ENCODE measurements at regions not wholly inside any gene's neighbourhood (a gene's known extent, or its start where the extent isn't known, plus 50 kb on each side); places are given as distances from the start of the nearest gene placed in this dataset.

DNA sequence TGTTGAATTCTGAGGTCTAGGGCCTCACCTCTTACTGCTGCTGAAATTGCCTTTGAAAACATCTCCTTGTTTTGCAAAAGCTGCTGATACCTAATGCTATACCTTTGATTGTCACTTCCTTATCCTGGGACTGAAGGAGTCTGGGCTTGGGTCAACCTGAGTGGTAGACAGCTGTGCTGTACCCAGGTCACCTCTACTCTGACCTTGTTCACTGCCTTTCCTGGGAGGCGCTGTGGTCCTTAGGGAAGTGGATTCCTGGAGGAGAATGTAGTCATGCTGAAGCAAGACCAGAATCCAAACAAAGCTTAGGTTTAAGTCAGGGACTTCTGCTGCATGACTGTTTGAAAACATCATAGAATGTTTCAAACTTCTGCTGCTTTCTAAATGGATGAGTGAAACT lies 191.4 kb downstream of the SNAPC1 start:
- DNase-seq, result no peak

DNA sequence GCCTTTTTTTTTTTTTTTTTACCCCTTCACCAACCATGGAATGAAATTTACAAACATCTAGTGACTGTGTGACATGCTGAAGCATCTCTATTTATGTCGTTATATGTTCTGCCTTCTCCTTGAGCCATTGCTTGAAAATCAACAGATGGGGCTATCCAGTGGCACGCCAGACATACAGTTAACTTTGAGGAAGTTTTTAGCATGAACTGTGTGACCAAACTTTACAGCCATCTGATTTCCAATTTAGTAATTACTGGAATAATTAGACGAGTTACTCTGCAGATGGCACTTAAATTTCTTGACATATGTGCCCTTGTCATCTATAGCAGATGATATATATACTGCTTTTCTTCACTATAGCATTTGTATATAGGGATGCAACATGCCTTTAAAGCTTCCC lies 192.1 kb downstream of the SNAPC1 start:
- DNase-seq, result no peak

DNA sequence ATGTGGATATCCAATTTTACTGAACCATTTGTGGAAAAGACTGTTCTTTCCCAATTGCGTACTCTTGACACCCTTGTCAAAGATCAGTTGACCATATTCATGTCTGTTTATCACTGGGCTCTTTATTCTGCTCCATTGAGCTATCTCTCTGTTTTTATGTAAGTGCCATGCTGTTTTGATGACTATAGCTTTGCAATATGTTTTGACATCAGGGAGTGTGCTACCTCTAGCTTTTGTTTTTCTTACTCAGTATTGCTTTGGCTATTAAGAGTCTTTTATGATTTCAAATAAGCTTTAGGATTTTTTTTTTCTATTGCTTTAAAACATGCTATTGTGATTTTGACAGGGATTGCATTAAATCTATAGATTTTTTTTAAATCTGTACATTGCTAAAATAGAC lies 194.3 kb downstream of the SNAPC1 start:
- DNase-seq, result no peak

DNA sequence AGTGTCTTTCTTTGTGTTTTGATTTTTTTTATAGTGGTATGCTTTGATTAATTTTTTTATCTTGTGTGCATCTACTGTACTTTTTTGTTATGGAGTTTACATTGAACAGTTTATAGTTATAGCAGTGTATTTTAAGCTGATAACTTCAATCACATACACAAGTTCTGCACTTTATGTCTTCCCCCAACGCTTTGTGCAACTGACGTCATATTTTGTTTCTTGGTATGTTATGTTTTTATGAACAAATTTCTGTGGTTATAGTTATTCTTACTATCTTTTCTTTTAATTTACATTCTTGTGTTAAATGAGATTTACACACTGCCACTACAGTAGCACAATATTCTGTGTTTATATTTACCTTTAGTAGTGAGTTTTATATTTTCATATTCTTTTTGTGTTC lies 197.1 kb downstream of the SNAPC1 start:
- DNase-seq, result no peak

DNA sequence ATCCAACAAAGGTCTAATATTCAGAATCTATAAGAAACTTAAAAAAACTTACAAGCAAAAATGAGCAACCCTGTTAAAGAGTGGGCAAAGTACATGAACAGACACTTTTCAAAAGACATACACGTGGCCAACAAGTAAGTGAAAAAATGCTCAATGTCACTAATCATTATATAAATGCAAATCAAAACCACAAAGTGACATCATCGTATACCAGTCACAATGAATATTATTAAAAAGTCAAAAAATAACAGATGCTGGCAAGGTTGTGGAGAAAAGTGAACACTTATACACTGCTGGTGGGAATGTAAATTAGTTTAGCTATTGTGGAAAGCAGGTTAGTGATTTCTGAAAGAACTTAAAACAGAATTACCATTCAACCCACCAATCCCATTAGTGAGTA lies 199.1 kb downstream of the SNAPC1 start:
- no peak for DNase-seq

DNA sequence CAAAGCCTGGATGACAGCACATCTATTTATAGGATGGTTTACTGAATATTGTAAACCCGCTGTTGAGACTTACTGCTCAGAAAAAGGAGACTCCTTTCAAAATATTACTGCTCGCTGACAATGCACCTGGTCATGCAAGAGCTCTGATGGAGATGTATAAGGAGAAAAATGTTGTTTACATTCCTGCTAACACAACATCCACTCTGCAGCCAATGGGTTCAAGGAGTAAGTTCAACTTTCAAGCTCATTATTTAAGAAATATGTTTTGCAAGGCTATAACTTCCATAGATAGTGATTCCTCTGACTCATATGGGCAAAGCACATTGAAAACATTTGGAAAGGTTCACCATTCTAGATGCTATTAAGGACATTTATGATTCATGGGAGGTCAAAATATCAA lies 201.7 kb downstream of the SNAPC1 start:
- DNase-seq, result no peak

DNA sequence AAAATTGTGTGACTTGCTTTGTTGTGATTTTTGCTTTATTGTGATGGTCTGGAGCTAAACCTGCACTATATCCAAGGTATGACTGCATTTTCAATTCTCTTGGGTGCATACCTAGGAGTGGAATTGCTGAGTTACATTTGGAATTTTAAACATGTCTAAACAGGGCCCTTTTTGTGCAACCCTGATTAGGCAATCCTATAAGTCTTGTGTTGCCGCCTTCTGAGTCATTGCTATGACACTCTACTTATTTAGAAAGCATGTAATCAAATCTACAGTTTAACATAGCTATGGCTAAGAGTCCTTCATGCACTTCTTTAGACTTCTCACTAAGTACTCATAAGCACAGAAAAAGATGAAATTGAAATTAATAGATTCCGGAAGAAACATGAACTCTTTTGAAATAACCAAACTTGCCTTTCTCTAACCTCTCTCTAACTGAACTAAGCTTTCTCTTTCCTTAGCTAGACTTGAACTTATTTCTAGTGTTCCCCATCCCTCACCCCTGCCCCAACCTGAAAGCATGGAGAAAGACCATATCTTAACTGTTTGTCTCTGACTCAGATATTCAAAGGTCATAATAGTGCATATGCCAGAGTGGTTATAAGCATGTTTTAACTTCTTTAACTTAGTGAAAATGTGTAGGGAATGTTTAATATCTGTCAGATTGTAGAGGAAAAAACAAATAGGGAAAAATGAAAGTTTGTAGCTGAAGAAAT lies 203.0 kb downstream of the SNAPC1 start:
- no peak for DNase-seq

DNA sequence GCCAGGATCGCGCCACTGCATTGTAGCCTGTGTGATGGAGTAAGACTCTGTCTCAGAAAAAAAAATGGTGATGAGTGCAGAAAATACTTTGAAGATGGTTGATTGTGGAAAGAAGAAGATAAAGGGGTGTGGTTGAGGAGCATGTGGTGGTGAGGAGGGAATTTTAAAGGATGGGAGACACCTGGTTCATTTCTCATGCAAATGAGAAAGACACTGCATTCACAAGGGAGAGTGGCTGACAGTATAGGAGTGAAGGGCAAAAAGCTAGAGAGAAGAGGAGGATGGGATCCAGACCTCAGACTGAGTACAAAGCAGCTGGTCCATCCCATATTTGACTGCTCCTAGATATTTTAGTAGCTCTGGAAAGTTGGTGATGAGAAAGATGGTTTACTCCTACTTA lies 206.0 kb downstream of the SNAPC1 start:
- no peak for DNase-seq

DNA sequence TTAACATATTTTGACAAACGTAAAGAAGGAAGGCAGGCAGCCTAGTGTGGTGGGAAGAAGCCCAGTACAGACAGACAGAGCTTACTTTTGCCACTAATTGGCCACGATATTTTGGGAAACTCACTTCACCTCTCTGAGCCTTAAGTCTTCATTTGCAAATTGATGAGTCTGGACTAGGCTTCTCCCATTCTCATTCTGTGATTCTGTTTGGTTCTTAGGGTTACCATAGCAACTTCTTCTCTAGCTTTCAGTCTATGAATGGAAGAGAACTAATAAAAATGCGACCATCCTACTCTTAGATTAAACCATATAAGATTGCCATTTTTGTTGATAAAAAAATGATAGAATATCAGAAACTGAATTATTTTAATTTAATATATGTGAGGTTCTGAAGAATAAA lies 210.5 kb downstream of the SNAPC1 start:
- DNase-seq, result no peak

DNA sequence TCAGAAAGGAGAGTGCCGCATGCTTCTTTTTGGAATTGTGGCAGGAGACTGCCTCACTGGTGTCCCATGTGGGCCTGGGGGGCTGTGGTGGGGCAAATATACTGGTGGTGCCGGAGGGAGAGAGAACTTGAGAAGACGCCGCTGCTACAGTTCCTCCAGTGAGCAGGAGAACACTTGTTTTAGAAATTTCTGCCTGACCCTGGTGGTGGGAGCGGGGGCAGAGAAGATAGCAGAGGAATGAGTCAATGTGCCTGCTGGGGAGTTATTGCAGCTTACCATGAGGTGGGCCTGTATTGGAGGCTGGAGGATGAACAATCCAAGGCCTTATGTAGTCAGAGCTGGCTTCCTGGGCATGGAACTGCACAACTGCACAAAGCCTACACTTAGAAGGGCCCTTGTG lies 211.8 kb downstream of the SNAPC1 start:
- DNase-seq, result no peak

DNA sequence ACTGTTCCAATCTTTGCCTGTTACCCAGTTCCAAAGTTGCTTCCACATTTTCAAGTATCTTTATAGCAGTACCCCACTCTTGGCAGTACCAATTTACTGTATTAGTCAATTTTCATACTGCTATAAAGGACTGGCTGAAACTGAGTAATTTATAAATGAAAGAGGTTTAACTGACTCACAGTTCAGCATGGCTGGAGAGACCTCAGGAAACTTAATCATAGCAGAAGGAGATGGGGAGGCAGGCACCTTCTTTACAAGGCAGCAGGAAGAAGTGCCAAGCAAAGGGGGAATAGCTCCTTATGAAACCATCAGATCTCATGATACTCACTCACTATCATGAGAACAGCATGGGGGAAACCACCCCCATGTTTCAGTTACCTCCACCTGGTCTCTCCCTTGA lies 215.0 kb downstream of the SNAPC1 start:
- DNase-seq, result no peak

DNA sequence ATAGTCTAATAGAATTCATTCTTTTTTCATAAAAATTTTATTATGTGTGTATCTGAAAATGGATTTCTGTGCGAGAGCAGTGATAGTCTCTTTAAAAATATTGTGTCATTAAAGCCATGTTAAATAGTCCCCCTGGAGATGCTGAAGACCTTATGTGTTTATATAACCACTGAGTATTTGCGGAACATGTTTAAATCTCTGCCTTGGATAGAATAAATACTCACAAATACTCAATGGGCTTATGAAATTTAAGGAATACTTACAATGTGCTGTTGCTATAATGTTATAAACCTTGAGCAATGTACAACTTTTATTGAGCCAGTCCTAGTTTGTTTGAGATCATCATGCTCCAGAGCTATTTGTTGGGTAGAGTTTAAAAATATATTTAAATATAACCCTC lies 226.0 kb downstream of the SNAPC1 start:
- no peak for DNase-seq

DNA sequence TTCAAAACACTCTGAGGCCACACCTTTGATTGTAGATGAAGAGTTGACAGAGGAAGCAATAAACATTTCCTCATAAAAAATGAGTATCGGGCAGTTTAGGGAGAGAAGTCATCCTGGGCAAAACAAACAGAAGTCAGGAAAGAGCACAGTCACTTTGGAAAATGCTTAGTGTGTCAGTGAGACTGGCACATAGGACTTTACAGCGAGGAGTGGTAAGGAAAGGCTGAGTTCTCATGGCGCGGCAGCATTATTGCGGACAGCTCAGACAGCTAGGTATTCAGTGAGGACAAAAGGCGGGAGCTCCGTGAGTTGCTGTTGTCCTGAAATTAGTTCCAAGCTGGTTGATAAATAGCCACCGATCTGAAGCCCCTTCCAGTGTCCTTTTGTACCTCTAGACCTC lies 229.9 kb downstream of the SNAPC1 start:
- DNase-seq, result no peak

DNA sequence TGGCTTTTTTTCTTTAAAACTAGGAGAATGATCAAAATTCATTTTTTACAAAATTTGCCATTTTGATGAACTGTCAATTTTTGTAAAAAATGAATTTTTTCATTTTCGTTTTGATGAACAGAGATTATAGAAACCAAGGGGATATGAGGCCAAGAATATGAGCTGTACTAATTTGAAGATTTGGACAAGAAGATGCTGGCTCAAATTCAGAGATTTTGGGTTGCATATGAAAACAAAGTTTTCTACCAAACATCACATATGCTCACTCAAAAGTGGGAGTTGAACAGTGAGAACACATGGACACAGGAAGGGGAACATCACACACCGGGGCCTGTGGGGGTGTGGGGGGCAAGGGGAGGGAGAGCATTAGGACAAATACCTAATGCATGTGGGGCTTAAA lies 230.7 kb downstream of the SNAPC1 start:
- no peak for DNase-seq

DNA sequence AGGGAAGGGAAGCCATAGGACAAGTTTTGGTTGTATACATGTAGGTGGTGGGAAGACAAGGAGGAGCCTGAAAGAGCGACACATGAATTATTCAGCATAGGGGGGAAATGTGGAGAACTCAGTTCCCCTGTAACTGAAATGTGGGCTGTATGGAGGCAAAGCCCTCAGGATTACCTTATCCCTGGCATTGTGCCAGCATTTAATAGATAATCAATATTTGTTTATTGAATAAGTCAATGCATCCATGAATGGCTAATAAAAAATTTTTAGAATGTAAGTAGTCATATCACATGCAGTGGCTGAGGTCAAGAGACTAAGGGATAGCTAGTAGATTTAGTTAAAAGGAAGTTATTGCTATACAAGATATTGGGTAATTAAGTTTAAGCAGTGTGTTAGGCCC lies 232.4 kb downstream of the SNAPC1 start:
- no peak for DNase-seq

DNA sequence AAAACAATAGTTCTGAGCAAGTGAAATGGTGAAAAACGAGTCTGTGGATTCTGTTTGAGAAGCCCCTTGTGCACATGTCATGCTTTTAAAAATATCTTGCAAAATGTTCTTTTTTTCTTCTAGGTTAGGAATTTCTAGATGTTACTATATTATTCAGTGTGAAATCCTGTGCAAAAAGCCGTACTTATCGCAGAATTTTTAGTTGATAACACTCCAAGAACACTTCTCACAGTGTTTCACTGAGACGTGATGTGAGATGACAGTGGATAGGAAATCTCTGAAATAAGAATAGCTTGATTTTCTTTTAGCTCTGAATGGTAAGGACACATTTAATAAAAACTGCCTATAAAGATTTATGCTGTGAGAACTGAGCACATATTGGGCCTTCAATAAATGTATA lies 234.5 kb downstream of the SNAPC1 start:
- DNase-seq, result no peak

DNA sequence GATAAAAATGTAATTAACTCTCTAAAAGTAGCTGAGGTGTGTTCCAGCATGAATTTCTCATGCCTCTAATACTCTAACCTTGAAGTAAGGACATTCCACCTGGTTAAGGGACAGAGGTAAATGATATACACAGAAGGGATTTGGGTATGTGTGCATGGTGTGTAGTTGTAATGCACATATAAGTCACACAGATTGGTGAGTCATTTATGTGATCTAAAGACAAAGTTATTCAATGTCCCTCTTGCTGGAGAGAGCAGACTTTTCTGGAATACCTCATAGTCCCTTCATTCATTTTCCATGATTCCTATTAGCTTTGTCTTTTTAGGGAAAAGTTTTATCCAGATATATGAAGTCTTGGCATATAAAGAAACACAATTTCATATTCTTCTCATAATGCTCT lies 234.9 kb downstream of the SNAPC1 start:
- no peak for DNase-seq

DNA sequence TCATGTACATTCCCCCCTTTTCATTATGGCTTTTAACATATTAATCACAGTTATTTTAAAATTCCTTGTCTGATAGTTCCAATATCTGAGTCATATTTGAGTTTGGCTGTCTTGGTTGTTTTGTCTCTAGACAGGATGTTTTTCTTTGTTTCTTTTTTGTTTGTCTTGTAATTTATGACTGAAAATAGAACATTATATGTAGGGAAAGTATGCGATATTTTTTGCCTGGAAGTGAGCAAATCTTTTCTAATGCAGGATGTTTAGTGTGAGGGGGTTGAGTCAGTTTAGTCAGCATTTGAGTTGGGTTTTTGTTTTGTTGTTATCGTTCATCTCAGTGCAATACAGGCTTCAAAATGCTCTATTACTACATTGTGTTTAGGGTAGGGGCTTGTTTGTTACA lies 239.7 kb downstream of the SNAPC1 start:
- DNase-seq, result no peak

DNA sequence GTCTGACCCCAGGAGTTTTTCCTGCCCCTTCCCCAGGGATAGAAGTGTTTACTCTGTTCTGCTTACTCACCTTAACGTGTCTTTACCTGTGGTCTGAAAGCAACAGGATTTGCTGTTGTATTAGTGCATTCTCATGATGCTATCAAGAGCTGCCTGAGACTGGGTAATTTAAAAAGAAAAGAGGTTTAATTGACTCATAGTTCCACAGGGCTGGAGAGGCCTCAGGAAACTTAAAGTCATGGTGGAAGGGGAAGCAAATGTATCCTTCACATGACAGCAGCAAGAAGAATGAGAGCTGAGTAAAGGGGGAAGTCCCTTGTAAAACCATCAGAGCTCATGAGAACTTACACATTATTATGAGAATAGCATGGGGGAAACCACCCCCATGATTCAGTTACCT lies 240.4 kb downstream of the SNAPC1 start:
- DNase-seq, result no peak

DNA sequence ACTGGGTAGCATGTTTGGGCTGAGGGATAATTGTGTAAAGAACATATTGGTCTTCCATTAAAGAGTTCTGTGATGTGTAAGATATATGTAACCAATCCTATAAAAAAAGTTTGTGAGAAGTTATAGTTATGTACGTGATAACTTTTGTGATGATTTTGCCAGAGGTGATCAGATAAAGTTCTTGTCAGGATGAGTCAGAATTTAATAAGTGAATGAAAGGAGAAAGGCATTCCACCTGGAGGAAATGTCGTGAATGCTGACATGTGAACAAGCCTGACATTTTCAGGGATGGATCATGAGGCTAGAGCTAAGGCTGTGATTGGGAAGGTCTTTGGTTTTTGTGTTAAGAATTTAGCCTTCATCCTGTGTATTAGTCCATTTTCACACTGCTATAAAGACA lies 241.5 kb downstream of the SNAPC1 start:
- no peak for DNase-seq

DNA sequence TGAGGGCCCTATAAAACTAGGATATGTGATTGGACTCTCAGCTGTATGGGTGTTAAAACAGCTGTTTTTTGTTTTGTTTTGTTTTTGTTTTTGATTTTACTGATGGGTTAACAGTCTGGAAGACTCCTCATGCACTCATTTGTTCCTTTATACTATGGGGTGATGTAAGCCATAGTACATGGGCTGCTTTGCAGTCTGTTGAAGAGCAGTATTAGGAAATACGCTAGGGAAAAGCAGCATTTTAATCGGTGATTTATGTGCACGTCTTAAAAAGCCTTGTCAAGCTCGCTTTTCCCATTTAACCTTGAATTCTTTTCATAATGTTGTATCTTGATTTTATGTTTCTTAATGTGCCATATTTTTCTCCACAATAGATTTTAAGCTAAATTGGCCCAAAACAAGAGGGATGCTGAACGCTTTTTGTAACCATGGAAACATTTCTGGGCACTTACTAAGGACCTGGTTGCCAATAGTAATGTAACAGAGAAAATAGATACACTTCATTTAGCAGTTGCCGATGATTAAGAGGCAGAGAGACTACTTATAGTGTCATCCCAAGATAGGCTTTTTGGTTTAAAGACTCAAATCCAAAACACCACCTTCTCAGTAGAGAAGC lies 244.0 kb downstream of the SNAPC1 start:
- no peak for DNase-seq

DNA sequence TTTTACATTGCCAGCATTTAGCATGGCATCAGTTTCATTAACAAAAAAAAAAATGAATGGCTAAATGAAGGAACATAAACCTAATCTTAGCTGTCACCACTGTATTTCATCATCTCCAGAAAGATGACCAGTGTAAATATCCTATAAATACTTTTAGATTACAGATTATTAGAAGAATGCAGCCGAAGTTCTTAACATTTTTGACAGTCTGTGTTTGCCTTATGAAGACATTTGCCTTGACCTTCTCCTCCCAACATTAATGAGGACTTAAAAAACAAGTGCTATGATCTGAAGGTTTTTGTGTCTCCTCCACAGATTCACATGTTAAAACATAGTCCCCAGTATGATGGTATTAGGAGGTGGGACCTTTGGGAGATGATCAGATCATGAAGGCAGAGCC lies 253.0 kb downstream of the SNAPC1 start:
- DNase-seq, result no peak

DNA sequence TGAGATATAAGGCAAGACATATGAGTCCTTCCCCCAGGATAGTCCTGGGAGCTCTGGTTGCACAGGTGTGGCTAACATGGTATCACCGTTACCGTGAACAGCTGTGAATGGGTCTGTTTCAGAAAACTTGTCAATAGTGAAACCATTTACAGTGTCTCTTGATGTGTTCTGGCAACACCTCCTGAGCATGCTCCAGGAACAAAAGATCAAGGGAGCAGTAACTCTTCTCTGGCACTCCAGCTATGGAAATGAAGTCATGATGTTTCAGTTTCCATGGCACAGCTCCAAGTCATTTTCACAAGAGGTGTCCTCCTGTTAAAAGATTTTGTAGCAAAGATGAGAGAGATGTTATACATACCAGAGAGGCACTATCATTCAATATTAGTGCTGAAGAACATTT lies 253.7 kb downstream of the SNAPC1 start:
- no peak for DNase-seq

DNA sequence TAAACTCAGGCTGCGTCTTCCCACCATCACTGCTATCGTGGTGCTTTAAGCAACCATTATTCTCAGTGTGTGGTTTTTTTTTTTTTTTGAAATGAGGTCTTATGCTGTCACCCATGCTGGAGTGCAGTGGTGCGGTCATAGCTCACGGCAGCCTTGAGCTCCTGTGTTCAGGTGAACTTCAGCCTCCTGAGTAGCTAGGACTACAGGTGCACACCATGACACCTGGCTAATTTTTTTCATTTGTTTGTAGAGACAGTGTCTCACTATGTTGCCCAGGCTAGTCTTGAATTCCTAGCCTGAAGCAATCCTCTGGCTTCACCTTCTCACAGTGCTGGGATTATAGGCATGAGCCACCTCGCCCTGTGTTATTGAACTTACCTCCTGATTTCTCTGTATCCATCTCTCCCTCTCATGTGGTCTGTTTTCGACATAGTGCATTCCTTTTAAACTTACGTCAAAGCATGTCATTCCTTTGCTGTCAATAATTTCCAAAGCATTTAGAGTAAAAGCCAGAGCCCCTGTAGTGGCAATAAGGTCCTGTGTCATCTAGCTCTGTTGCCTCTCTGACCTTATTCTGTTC lies 255.5 kb downstream of the SNAPC1 start:
- no peak for DNase-seq

DNA sequence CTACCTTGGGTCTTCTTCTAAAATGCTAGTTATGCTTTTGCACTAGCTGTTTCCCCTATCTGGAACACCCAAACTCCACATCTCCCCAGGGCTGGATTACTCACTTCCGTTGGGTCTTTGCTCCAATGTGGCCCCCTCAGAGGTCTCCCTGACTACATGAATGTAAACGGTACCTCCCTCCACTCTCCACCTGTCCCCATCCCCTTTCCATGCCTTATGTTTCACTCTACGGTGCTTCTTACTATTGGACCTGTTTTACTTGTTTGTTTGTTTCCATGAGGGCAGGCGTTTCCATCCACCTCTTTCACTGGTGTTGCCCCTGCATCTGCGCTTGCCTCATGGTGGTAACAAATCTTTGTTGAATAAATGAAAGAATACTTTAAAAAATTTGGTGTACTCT lies 256.4 kb downstream of the SNAPC1 start:
- no peak for DNase-seq
